Psoas muscle (tissue), 7 donors: ENCODE measurements at regions not wholly inside any gene's neighbourhood (a gene's known extent, or its start where the extent isn't known, plus 50 kb on each side); places are given as distances from the start of the nearest gene placed in this dataset.

Experiments used
- ATAC-seq, 4 donors: fragments of 200-7000 bp; cut with Tn5 transposase; one replicate each; pipeline ENCODE4 v1.9.1; 2020; ENCODE audit warnings: moderate library complexity in 3 of 4, mild to moderate bottlenecking in 2 of 4
- DNase-seq, 2 donors: peaks; one replicate each; pipeline ENCODE4 v3.0.0-alpha.2; 2020
- H3K27ac ChIP-seq: fragments of 200-600 bp; one replicate; pipeline ENCODE4 v1.8.0; 2022
- H3K27me3 ChIP-seq, 3 donors: fragments of 200-600 bp in 1 of 3; one replicate each; pipeline versions ENCODE4 v1.6.1 to v1.8.0; 2013 to 2022; ENCODE audit warnings: low read length in 2 of 3, mild to moderate bottlenecking in 2 of 3, moderate library complexity in 1 of 3; ENCODE audit not compliant: insufficient read depth in 3 of 3
- H3K36me3 ChIP-seq, 2 donors: fragments of 200-600 bp in 1 of 2; one replicate each; pipeline versions ENCODE4 v1.6.1 to v1.8.0; 2013 to 2022; ENCODE audit warnings: low read depth in 1 of 2, mild to moderate bottlenecking in 1 of 2, moderate library complexity in 1 of 2; ENCODE audit not compliant: insufficient read depth in 1 of 2
- H3K4me1 ChIP-seq: fragments of 200-600 bp; one replicate; pipeline ENCODE4 v1.8.0; 2022
- H3K4me3 ChIP-seq: fragments of 200-600 bp; one replicate; pipeline ENCODE4 v1.8.0; 2022; ENCODE audit warnings: mild to moderate bottlenecking
- H3K9me3 ChIP-seq: fragments of 200-600 bp; one replicate; pipeline ENCODE4 v1.8.0; 2022
- WGBS, 3 donors: extraction: QIAGEN DNeasy Blood & Tissue Kit; methylation state at CpG; one replicate each; pipeline versions ENCODE4 v1.1.6 to v1.1.7; 2013; 5-methylcytosine and 5-hydroxymethylcytosine counted together
- intact Hi-C, 2 donors: fragments of 100-400 bp; cut with DNase I; formaldehyde crosslinking; loops; one replicate each; pipeline versions ENCODE4 v1.11.0 to v1.14.2; 2022
- TF ChIP-seq, protein P1 (sequence below): fragments of 200-600 bp; IDR thresholded peaks from one replicate; pipeline ENCODE4 v1.8.0; 2022; ENCODE audit warnings: antibody characterized with exemption
- donor health status: healthy with polysubstance abuse.
- donor health status: DM: no; HTN: no; CAD: no; lungs with moderate emphysema.
- donor health status: Bipolar disorder and iron deficiency.
- donor health status: healthy.
- donor health status: DM: yes; HTN: yes; CAD: no.
- donor health status: DM: no; HTN: no; CAD: no.
- donor health status: DM: yes; HTN: yes; CAD: no.

GRCh38 chr4:101540336-101540735 is 193.0 kb upstream of the PPP3CA start:
- DNase-seq (no peak), ATAC-seq (no peak)
- Histone ChIP-seq H3K27ac (no peak overlapping the region), H3K9me3 (peaks cover 5% of the 10 kb centered on the region), H3K27me3 (no peaks in the 10 kb centered on the region), H3K36me3 (no peaks in the 10 kb centered on the region), H3K4me1 (no peaks in the 10 kb centered on the region), H3K4me3 (no peak overlapping the region)
- TF ChIP-seq, protein P1, sequence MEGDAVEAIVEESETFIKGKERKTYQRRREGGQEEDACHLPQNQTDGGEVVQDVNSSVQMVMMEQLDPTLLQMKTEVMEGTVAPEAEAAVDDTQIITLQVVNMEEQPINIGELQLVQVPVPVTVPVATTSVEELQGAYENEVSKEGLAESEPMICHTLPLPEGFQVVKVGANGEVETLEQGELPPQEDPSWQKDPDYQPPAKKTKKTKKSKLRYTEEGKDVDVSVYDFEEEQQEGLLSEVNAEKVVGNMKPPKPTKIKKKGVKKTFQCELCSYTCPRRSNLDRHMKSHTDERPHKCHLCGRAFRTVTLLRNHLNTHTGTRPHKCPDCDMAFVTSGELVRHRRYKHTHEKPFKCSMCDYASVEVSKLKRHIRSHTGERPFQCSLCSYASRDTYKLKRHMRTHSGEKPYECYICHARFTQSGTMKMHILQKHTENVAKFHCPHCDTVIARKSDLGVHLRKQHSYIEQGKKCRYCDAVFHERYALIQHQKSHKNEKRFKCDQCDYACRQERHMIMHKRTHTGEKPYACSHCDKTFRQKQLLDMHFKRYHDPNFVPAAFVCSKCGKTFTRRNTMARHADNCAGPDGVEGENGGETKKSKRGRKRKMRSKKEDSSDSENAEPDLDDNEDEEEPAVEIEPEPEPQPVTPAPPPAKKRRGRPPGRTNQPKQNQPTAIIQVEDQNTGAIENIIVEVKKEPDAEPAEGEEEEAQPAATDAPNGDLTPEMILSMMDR, result no peak
- intact Hi-C loops, result no loop called here
- 47 to 54% (median 52%) methylated on average over 2 of the region's 2 CpGs for WGBS, 3 donors

- WGBS, 3 donors, result 89 to 94% (median 92%) methylated on average over 1 of the region's 1 CpG
- TF ChIP-seq, protein P1, result no peak
- intact Hi-C loops, result no loop called here
- Histone ChIP-seq H3K36me3 (no peaks in the 10 kb centered on the region), H3K9me3 (no peaks in the 10 kb centered on the region), H3K27ac (no peak overlapping the region), H3K27me3 (no peaks in the 10 kb centered on the region), H3K4me1 (no peaks in the 10 kb centered on the region), H3K4me3 (no peak overlapping the region)
- no peak for DNase-seq
- ATAC-seq, result no peak
These were observed 181.2 kb upstream of the PPP3CA start for GRCh38 chr4:101528526-101528925.

DNA sequence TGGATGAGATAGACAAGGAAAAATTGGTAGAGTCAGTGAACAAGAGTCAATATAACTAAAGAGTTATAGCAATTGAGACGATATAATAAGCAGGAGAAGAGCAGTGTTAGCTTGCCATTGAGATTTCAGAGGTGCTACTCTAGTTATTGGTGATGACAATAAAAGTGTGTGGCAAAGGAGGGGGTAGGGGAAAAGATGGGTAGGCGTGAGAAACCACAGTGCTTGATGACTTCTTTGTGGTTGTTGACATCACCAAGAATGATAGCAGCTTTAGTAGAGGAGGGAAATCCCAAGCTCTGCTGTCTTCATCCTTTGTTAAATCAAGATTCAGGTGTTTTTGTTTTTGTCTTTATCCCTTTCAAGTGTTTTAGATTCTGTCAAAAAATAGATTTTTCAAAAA is 179.9 kb upstream of the PPP3CA start:
- Histone ChIP-seq H3K9me3 (no peaks in the 10 kb centered on the region), H3K27ac (no peak overlapping the region), H3K4me1 (no peaks in the 10 kb centered on the region), H3K27me3 (no peaks in the 10 kb centered on the region), H3K36me3 (no peaks in the 10 kb centered on the region), H3K4me3 (no peak overlapping the region)
- no peak for ATAC-seq
- intact Hi-C loops, result no loop called here
- 69 to 75% (median 74%) methylated on average over 2 of the region's 2 CpGs for WGBS, 3 donors
- no peak for DNase-seq
- TF ChIP-seq, protein P1, result no peak

DNA sequence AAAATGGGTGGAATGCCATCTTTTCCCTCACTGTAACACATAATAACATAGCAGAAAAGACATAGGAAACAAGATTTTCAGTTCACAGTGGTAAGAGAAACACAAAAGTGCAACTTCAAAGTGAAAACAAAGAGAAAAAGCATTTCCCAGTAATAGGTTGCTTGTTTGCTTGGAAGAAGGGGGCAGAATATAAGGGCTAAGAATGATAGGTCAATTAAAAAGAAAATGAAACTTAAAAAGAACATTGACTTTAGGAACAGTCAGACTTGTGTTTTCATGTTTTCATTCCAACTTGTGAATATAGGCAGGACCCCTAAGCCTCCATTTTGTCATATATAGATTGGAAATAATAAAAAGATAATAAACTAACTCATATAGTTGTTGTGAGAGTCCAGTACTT is 168.2 kb upstream of the PPP3CA start:
- intact Hi-C loops, result no loop called here

DNA sequence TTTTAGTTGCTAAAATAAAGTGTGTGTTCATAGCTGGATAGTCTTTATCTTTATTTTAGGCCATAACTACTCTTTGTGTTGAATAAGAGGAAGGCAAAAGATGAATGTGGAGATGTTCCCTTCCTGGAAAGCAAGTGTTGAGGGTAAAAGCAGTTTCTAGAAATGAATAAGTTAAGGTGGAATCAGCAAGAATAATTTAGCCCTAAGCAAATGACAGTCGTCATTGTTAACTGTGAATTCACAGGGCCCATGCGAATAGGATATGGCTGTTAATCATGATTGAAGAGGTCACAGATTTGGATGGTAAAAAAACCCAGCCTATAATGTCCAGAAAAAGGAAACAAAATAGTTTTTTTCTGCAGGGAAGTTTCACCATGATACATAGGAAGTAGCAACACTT is 167.8 kb upstream of the PPP3CA start:
- 86 to 93% (median 90%) methylated on average over 2 of the region's 2 CpGs for WGBS, 3 donors
- peaks cover 0 to 2% (median 0%) of the 10 kb centered on the region in 3 donors for H3K27me3 ChIP-seq

More for the DNA sequence above, 168.2 kb upstream of the PPP3CA start:
- H3K9me3 ChIP-seq, result no peaks in the 10 kb centered on the region
- ATAC-seq, result no peak
- H3K36me3 ChIP-seq, result no peaks in the 10 kb centered on the region
- no peak overlapping the region for H3K27ac ChIP-seq
- H3K4me1 ChIP-seq, result no peaks in the 10 kb centered on the region
- peaks cover 0 to 2% (median 0%) of the 10 kb centered on the region in 3 donors for H3K27me3 ChIP-seq
- TF ChIP-seq, protein P1, result no peak
- no peak overlapping the region for H3K4me3 ChIP-seq
- DNase-seq, result no peak

More for the DNA sequence above, 167.8 kb upstream of the PPP3CA start:
- Histone ChIP-seq H3K4me1 (no peaks in the 10 kb centered on the region), H3K4me3 (no peak overlapping the region), H3K9me3 (no peaks in the 10 kb centered on the region), H3K27ac (no peak overlapping the region), H3K36me3 (no peaks in the 10 kb centered on the region)
- TF ChIP-seq, protein P1, result no peak
- no peak for DNase-seq
- intact Hi-C loops, result no loop called here
- no peak for ATAC-seq
